ENCODE measurements at regions not wholly inside any gene's neighbourhood (a gene's known extent, or its start where the extent isn't known, plus 50 kb on each side); places are given as distances from the start of the nearest gene placed in this dataset.

DNA sequence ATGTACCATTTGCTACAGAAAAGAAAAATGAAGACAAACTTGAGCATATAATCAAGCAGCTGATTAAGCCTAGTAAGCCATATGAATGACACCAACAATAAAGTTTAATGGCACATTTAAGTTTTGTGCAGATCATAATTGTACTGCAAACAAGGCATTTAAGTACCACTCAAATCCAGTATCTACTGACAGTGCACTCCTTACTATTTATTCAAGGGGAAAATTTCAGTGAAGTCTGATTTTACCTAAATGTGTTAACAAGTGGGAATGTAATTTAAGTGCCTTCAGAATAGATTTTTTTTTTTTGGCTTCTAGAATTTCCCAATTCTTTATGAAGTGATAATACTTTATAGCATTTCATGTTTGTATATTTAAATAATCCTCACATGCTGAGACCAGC lies 341.0 kb upstream of the POU5F2 start:
- no peaks in the 10 kb centered on the region for H3K27me3 ChIP-seq
- H3K9me3 ChIP-seq, result no peaks in the 10 kb centered on the region
- intact Hi-C loops (cut with DNase I), result no loop called here
- no peak overlapping the region for H3K27ac ChIP-seq
- DNase-seq, result no peak
- TF ChIP-seq, protein P1, sequence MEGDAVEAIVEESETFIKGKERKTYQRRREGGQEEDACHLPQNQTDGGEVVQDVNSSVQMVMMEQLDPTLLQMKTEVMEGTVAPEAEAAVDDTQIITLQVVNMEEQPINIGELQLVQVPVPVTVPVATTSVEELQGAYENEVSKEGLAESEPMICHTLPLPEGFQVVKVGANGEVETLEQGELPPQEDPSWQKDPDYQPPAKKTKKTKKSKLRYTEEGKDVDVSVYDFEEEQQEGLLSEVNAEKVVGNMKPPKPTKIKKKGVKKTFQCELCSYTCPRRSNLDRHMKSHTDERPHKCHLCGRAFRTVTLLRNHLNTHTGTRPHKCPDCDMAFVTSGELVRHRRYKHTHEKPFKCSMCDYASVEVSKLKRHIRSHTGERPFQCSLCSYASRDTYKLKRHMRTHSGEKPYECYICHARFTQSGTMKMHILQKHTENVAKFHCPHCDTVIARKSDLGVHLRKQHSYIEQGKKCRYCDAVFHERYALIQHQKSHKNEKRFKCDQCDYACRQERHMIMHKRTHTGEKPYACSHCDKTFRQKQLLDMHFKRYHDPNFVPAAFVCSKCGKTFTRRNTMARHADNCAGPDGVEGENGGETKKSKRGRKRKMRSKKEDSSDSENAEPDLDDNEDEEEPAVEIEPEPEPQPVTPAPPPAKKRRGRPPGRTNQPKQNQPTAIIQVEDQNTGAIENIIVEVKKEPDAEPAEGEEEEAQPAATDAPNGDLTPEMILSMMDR (IDR thresholded peaks at IDR 0.05), result no peak
- H3K4me1 ChIP-seq, result peaks cover 4 to 8% of the 10 kb centered on the region in 2 donors
- no peak overlapping the region for H3K4me3 ChIP-seq (replicated peaks in 1 of 3)
- H3K36me3 ChIP-seq, result no peaks in the 10 kb centered on the region

DNA sequence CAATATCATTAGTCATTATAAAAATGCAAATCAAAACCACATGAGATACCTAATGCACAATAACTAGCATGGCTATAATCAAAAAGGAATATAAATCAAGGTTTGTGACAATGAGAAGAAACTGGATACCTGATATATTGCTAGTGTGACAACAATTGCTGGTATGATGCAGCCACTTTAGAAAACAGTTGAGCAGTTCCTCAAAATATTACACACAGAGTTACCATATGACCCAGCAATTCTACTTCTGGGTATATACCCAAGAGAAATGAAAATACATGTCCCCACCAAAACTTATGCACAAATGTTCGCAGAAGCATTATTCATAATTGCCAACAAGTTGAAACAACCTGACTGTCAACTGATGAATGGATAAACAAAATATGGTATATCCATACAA lies 339.7 kb upstream of the POU5F2 start:
- TF ChIP-seq, protein P1 (IDR thresholded peaks at IDR 0.05), result no peak
- TF ChIP-seq POLR2A (IDR thresholded peaks at IDR 0.05), result no peak
- Histone ChIP-seq H3K4me3 (replicated peaks in 1 of 3) (no peak overlapping the region), H3K27ac (no peak overlapping the region), H3K36me3 (no peaks in the 10 kb centered on the region), H3K4me1 (peaks cover 4 to 8% of the 10 kb centered on the region in 2 donors), H3K9me3 (no peaks in the 10 kb centered on the region), H3K27me3 (no peaks in the 10 kb centered on the region)
- no peak for DNase-seq
- intact Hi-C loops (cut with DNase I), result no loop called here
- 95 to 98% methylated on average over 1 of the region's 1 CpG for WGBS, 2 donors

DNA sequence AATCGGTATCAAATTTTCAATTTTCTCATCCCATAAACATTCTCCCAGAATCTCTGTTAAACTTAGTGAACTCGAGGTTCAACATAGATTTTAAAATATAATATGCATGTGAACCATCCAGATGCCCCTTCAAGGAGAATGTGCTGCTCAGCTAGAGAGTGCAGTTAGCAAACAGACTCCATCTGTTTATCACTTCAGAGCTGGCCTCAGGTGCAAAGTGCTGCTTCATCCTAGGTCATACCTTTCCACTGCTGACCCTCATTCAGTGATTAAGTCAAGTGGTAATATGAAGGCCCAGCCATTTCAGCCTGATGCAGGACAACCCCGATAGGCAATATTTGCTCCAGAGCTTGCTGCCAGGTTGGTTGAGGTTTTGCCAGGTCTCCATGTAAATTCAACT lies 339.0 kb upstream of the POU5F2 start:
- WGBS, 2 donors, result 89 to 93% methylated on average over 3 of the region's 3 CpGs
- DNase-seq, result no peak

DNA sequence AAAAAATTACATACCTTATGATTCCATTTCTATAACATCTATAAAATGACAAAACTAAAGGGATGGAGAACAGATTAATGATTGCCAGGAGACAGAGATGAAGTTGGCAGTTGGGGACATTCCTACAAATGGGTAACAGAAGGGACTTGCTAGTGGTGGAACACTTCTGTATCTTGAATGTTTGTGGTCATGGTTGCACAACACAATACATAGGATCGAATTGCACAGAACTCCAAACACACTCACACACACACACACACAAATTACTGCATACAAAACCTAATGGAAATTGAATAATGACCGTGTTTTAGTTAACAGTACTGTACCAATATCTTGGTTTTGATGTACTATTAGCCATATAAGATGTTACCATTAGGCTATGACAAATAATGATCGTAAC lies 330.7 kb upstream of the POU5F2 start:
- Histone ChIP-seq H3K4me3 (replicated peaks in 1 of 3) (no peak overlapping the region), H3K27me3 (no peaks in the 10 kb centered on the region), H3K4me1 (no peaks in the 10 kb centered on the region), H3K36me3 (no peaks in the 10 kb centered on the region), H3K9me3 (no peaks in the 10 kb centered on the region), H3K27ac (no peak overlapping the region)
- no peak for TF ChIP-seq POLR2A (IDR thresholded peaks at IDR 0.05)
- TF ChIP-seq, protein P1 (IDR thresholded peaks at IDR 0.05), result no peak
- no peak for DNase-seq
- intact Hi-C loops (cut with DNase I), result no loop called here
- 95 to 99% methylated on average over 3 of the region's 3 CpGs for WGBS, 2 donors

More for the DNA sequence above, 339.0 kb upstream of the POU5F2 start:
- Histone ChIP-seq H3K4me1 (peaks cover 4 to 8% of the 10 kb centered on the region in 2 donors), H3K9me3 (no peaks in the 10 kb centered on the region), H3K27ac (no peak overlapping the region), H3K36me3 (no peaks in the 10 kb centered on the region), H3K4me3 (replicated peaks in 1 of 3) (no peak overlapping the region), H3K27me3 (no peaks in the 10 kb centered on the region)
- intact Hi-C loops (cut with DNase I), result no loop called here
- TF ChIP-seq POLR2A (IDR thresholded peaks at IDR 0.05), result no peak
- TF ChIP-seq, protein P1 (IDR thresholded peaks at IDR 0.05), result no peak

DNA sequence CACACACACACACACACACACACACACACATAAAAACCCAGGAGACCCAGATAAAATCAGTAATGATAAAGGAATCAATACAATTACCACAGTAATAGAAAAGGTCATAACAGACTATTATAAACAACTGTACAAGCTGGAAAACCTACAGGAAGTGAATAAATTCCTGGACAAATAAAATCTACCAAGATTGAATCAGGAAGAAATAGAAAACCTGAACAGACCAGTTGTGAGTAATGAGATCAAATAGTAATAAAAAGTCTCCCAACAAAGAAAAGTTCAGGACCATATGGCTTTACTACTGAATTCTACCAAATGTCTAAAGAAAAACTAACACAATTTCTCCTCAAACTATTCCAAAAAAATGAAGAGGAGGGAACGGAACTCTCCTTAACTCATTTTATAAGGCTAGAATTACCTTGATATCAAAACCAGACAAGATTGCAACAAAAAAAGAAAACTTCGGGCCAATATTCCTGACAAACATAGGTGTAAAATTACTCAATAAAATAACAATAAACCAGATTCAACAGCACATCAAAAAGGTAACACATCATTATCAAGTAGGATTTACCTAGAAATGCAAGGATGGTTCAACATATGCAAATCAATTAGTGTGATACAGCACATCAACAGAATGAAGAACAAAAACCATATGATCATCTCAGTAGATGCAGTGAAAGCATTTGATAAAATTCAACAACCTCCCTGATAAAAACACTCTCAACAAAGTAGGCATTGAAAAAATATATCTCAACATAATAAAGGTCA lies 325.2 kb upstream of the POU5F2 start:
- DNase-seq, result no peak
- Histone ChIP-seq H3K4me3 (replicated peaks in 1 of 3) (no peak overlapping the region), H3K36me3 (no peaks in the 10 kb centered on the region), H3K27me3 (no peaks in the 10 kb centered on the region), H3K4me1 (no peaks in the 10 kb centered on the region), H3K9me3 (no peaks in the 10 kb centered on the region), H3K27ac (no peak overlapping the region)
- no peak for TF ChIP-seq POLR2A (IDR thresholded peaks at IDR 0.05)
- TF ChIP-seq, protein P1 (IDR thresholded peaks at IDR 0.05), result no peak
- intact Hi-C loops (cut with DNase I), result no loop called here
- WGBS, 2 donors, result 94 to 98% methylated on average over 2 of the region's 2 CpGs
